Right atrium auricular region (tissue), 2 donors: ENCODE measurements at regions not wholly inside any gene's neighbourhood (a gene's known extent, or its start where the extent isn't known, plus 50 kb on each side); places are given as distances from the start of the nearest gene placed in this dataset.

Experiments
- DNase-seq: peaks from one replicate; pipeline ENCODE4 v3.0.0-alpha.2; 2019; ENCODE audit warnings: low spot score
- H3K27ac ChIP-seq, 2 donors: fragments of 200-600 bp; sonication (generic); 1 replicate in 1 of 2; 2 replicates in 1 of 2; pipeline ENCODE4 v1.5.1; 2016 to 2019
- H3K27me3 ChIP-seq, 2 donors: fragments of 200-600 bp; sonication (generic); one replicate each; pipeline versions ENCODE4 v1.5.1 to v1.6.0; 2017 to 2019
- H3K36me3 ChIP-seq: fragments of 200-600 bp; sonication (generic); one replicate; pipeline ENCODE4 v1.5.1; 2016
- H3K4me1 ChIP-seq, 2 donors: fragments of 200-600 bp; sonication (generic); one replicate each; pipeline versions ENCODE4 v1.5.1 to v1.6.0; 2017 to 2019
- H3K4me3 ChIP-seq, 2 donors: fragments of 200-600 bp; sonication (generic); 1 replicate in 1 of 2; 2 replicates in 1 of 2; pipeline ENCODE4 v1.5.1; 2017 to 2019; ENCODE audit warnings: mild to moderate bottlenecking in 1 of 2, moderate library complexity in 1 of 2
- H3K9me3 ChIP-seq, 2 donors: fragments of 200-600 bp; sonication (generic); one replicate each; pipeline ENCODE4 v1.5.1; 2019
- TF ChIP-seq, protein P1 (sequence below), 2 donors: fragments of 200-600 bp; sonication (generic); IDR thresholded peaks; one replicate each; pipeline ENCODE4 v1.5.1; 2019; ENCODE audit warnings: antibody characterized with exemption in 2 of 2

GRCh38 chr2:126536605-126537200, 119.3 kb upstream of the GYPC start:
- Histone ChIP-seq H3K27ac (no peak overlapping the region), H3K4me3 (no peak overlapping the region), H3K9me3 (peaks cover 0 to 9% of the 10 kb centered on the region in 2 donors), H3K36me3 (no peaks in the 10 kb centered on the region), H3K4me1 (no peaks in the 10 kb centered on the region), H3K27me3 (no peaks in the 10 kb centered on the region)
- TF ChIP-seq, protein P1, sequence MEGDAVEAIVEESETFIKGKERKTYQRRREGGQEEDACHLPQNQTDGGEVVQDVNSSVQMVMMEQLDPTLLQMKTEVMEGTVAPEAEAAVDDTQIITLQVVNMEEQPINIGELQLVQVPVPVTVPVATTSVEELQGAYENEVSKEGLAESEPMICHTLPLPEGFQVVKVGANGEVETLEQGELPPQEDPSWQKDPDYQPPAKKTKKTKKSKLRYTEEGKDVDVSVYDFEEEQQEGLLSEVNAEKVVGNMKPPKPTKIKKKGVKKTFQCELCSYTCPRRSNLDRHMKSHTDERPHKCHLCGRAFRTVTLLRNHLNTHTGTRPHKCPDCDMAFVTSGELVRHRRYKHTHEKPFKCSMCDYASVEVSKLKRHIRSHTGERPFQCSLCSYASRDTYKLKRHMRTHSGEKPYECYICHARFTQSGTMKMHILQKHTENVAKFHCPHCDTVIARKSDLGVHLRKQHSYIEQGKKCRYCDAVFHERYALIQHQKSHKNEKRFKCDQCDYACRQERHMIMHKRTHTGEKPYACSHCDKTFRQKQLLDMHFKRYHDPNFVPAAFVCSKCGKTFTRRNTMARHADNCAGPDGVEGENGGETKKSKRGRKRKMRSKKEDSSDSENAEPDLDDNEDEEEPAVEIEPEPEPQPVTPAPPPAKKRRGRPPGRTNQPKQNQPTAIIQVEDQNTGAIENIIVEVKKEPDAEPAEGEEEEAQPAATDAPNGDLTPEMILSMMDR (IDR thresholded peaks at IDR 0.05), result no peak
- DNase-seq, result no peak

DNA sequence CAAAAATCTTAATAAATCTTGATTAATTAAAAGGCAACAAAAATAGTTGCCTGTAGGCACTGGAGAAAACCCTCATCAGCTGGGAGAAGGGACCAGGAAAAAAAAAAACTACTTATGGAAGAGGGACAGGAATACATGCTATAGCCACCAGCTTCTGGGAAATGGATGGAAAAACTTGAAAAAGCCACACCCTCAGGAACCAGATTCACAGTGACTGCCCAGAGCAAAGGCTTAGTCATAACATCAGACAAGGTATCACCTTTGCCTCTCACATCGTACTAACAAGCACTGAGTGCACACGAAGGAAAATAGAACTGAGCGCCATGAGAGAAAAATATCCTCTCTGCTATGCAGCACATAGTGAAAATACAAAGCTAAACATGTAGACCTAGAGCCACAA, 116.9 kb upstream of the GYPC start:
- Histone ChIP-seq H3K36me3 (no peaks in the 10 kb centered on the region), H3K4me3 (no peak overlapping the region), H3K27ac (no peak overlapping the region), H3K9me3 (peaks cover 0 to 32% of the 10 kb centered on the region in 2 donors), H3K4me1 (no peaks in the 10 kb centered on the region), H3K27me3 (no peaks in the 10 kb centered on the region)
- DNase-seq, result no peak
- TF ChIP-seq, protein P1 (IDR thresholded peaks at IDR 0.05), result no peak

- DNase-seq, result no peak
- no peak overlapping the region for H3K27ac ChIP-seq
- H3K27me3 ChIP-seq, result no peaks in the 10 kb centered on the region
- no peaks in the 10 kb centered on the region for H3K36me3 ChIP-seq
- H3K4me3 ChIP-seq, result no peak overlapping the region
- TF ChIP-seq, protein P1 (IDR thresholded peaks at IDR 0.05), result no peak
- peaks cover 0 to 33% of the 10 kb centered on the region in 2 donors for H3K9me3 ChIP-seq
- H3K4me1 ChIP-seq, result no peaks in the 10 kb centered on the region
Measured at GRCh38 chr2:126542247-126542646, 113.7 kb upstream of the GYPC start.

GRCh38 chr2:126543081-126543480, 112.9 kb upstream of the GYPC start:
- Histone ChIP-seq H3K4me1 (no peaks in the 10 kb centered on the region), H3K27ac (no peak overlapping the region), H3K27me3 (no peaks in the 10 kb centered on the region), H3K4me3 (no peak overlapping the region), H3K9me3 (peaks cover 0 to 33% of the 10 kb centered on the region in 2 donors), H3K36me3 (no peaks in the 10 kb centered on the region)
- no peak for DNase-seq
- TF ChIP-seq, protein P1 (IDR thresholded peaks at IDR 0.05), result no peak

DNA sequence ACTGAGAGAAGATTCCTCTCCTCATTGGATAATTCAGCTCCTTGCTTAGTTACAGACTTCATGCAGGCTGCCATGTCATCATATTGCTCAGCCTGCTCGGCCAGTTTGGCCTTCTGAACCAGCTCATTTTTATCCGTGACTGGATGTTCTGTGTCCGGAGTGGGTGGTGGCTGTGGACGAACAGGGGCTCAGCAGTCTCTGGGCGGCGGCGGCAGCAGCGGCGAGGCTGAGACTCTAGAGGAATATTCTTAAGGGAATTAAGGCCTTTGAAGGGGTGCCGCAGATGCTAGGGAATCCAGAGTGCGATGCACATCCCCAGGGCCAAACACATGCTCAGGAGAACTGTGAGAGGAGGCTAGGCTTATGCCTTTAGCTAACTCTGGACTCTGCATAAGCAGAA, 97.9 kb upstream of the GYPC start:
- Histone ChIP-seq H3K4me1 (no peaks in the 10 kb centered on the region), H3K9me3 (peaks cover 0 to 14% of the 10 kb centered on the region in 2 donors), H3K27ac (no peak overlapping the region), H3K4me3 (no peak overlapping the region), H3K36me3 (no peaks in the 10 kb centered on the region), H3K27me3 (no peaks in the 10 kb centered on the region)
- no peak for DNase-seq
- TF ChIP-seq, protein P1 (IDR thresholded peaks at IDR 0.05), result no peak

GRCh38 chr2:126568734-126569133, 87.2 kb upstream of the GYPC start:
- Histone ChIP-seq H3K36me3 (no peaks in the 10 kb centered on the region), H3K27ac (no peak overlapping the region), H3K4me3 (no peak overlapping the region), H3K4me1 (no peaks in the 10 kb centered on the region), H3K27me3 (no peaks in the 10 kb centered on the region), H3K9me3 (no peaks in the 10 kb centered on the region)
- TF ChIP-seq, protein P1 (IDR thresholded peaks at IDR 0.05), result no peak
- DNase-seq, result no peak
